Calu3 (cell line): ENCODE measurements at regions not wholly inside any gene's neighbourhood (a gene's known extent, or its start where the extent isn't known, plus 50 kb on each side); places are given as distances from the start of the nearest gene placed in this dataset.

Experiments
- BruUV-seq: library from RNA; stranded (reverse); fragments of 400-500 nt; replicated peaks from 2 replicates; lab custom pipeline; 2021; lab: Mats Ljungman, UMichigan
- CTCF ChIA-PET: fragments of 300-600 bp; sonication (Branson Sonifier 250); formaldehyde crosslinking; loops from one replicate; lab custom pipeline; 2022; ENCODE audit warnings: antibody characterized with exemption; lab: Charles Lee
- DNase-seq: peaks from one replicate; pipeline ENCODE4 v3.0.0; 2022
- H3K27ac Mint-ChIP-seq: one replicate; pipeline ENCODE4 v1.8.0; 2022; ENCODE audit warnings: mixed read lengths; ENCODE audit not compliant: unreplicated experiment
- H3K27me3 Mint-ChIP-seq: one replicate; pipeline ENCODE4 v1.8.0; 2022; ENCODE audit warnings: mixed read lengths; ENCODE audit not compliant: unreplicated experiment
- H3K36me3 Mint-ChIP-seq: one replicate; pipeline ENCODE4 v1.8.0; 2022; ENCODE audit warnings: mild to moderate bottlenecking, moderate library complexity, mixed read lengths; ENCODE audit not compliant: insufficient read depth, unreplicated experiment
- H3K4me1 Mint-ChIP-seq: one replicate; pipeline ENCODE4 v1.8.0; 2022; ENCODE audit warnings: mild to moderate bottlenecking, low read depth, mixed read lengths; ENCODE audit not compliant: unreplicated experiment
- H3K4me3 Mint-ChIP-seq: one replicate; pipeline ENCODE4 v1.8.0; 2022; ENCODE audit warnings: mild to moderate bottlenecking, low read depth, moderate library complexity, mixed read lengths; ENCODE audit not compliant: unreplicated experiment
- H3K9me3 Mint-ChIP-seq: one replicate; pipeline ENCODE4 v1.8.0; 2022; ENCODE audit warnings: low read depth, mixed read lengths; ENCODE audit not compliant: unreplicated experiment
- CTCF ChIP-seq: fragments of 200-600 bp; IDR thresholded peaks from one replicate; pipeline ENCODE4 v1.8.0; 2022; ENCODE audit warnings: antibody characterized with exemption; ENCODE audit not compliant: unreplicated experiment
- intact Hi-C: fragments of 100-400 bp; cut with micrococcal nuclease; formaldehyde crosslinking; loops from one replicate; pipeline ENCODE4 v1.10.0; 2022; ENCODE audit not compliant: unreplicated experiment

DNA sequence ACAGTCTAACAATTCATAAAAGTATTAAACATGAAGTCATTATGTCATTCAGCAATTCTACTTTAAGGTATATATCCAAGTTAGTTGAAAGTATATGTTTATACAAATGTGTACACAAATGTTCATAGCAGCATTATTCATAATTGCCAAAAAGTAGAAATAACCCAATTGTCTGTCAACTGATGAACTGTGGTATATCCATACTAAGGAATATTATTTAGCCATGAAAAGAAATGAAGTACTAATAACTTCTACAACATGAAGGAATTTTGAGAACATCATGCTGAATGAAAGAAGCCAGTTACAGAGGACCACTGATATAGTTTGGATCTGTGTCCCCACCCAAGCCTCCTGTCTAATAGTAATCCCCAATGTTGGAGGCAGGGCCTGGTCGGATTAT, 224.3 kb downstream of the SPATA31D1 start:
- no peak for TF ChIP-seq CTCF
- BruUV-seq: no TSS peak
- intact Hi-C loops: no loop called here
- Mint-ChIP-seq H3K9me3 (peaks cover 3% of the 10 kb centered on the region), H3K27me3 (peaks cover 14% of the 10 kb centered on the region), H3K27ac (no peak overlapping the region), H3K4me1 (no peaks in the 10 kb centered on the region), H3K36me3 (peaks cover 4% of the 10 kb centered on the region), H3K4me3 (no peak overlapping the region)
- CTCF ChIA-PET: no interaction called here
- no peak for DNase-seq

- BruUV-seq: no TSS peak
- no peak for DNase-seq
- Mint-ChIP-seq H3K27me3 (peaks cover 16% of the 10 kb centered on the region), H3K4me1 (no peaks in the 10 kb centered on the region), H3K4me3 (no peak overlapping the region), H3K36me3 (peaks cover 4% of the 10 kb centered on the region), H3K9me3 (peaks cover 3% of the 10 kb centered on the region), H3K27ac (no peak overlapping the region)
- intact Hi-C loops: no loop called here
- TF ChIP-seq CTCF: no peak
- CTCF ChIA-PET: no interaction called here
Observed at GRCh38 chr9:82216435-82216834, 227.9 kb downstream of the SPATA31D1 start.

DNA sequence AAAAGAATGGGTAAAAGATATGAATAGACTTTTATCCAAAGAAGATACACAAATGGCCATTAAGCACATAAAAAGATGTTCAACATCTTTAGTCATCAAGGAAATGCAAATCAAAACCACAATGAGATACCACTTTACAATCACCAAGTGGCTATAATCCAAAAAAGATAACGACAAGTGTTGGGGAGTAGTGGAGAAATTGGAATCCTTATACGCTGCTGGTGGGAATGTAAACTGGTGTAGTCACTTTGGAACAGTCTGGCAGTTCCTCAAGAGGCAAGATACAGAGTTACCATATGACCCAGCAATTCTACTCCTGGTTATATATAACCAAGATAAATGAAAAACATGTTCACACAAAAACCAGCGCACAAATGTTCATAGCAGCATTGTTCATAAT, 234.9 kb downstream of the SPATA31D1 start:
- no peak for TF ChIP-seq CTCF
- Mint-ChIP-seq H3K9me3 (no peaks in the 10 kb centered on the region), H3K27me3 (no peaks in the 10 kb centered on the region), H3K4me3 (no peak overlapping the region), H3K27ac (no peak overlapping the region), H3K4me1 (no peaks in the 10 kb centered on the region), H3K36me3 (no peaks in the 10 kb centered on the region)
- BruUV-seq: no TSS peak
- CTCF ChIA-PET: no interaction called here
- no peak for DNase-seq
- intact Hi-C loops: no loop called here

- Mint-ChIP-seq H3K27ac (no peak overlapping the region), H3K4me1 (no peaks in the 10 kb centered on the region), H3K27me3 (no peaks in the 10 kb centered on the region), H3K36me3 (no peaks in the 10 kb centered on the region), H3K4me3 (no peak overlapping the region), H3K9me3 (no peaks in the 10 kb centered on the region)
- BruUV-seq: no TSS peak
- intact Hi-C loops: no loop called here
- CTCF ChIA-PET: no interaction called here
- DNase-seq: no peak
- TF ChIP-seq CTCF: no peak
Observed at GRCh38 chr9:82231411-82231810, 242.8 kb downstream of the SPATA31D1 start.
